ENCODE measurements at regions not wholly inside any gene's neighbourhood (a gene's known extent, or its start where the extent isn't known, plus 50 kb on each side); places are given as distances from the start of the nearest gene placed in this dataset.

GRCh38 chr1:199743227-199743626, 284.3 kb upstream of the NR5A2 start:
- 33% methylated on average over 5 of the region's 5 CpGs for WGBS
- intact Hi-C loops (cut with DNase I) = no loop called here

GRCh38 chr1:199746666-199747384, 280.7 kb upstream of the NR5A2 start:
- H3K36me3 ChIP-seq = no peaks in the 10 kb centered on the region
- 80% methylated on average over 2 of the region's 2 CpGs for WGBS

More at GRCh38 chr1:199743227-199743626, 284.3 kb upstream of the NR5A2 start:
- H3K36me3 ChIP-seq = no peaks in the 10 kb centered on the region
- no peaks in the 10 kb centered on the region for H3K4me1 ChIP-seq
- H3K27me3 ChIP-seq = peaks cover 0 to 7% (median 0%) of the 10 kb centered on the region in 4 donors
- no peak for TF ChIP-seq POLR2A (IDR thresholded peaks at IDR 0.05; ENCODE audit: low read depth)
- TF ChIP-seq POLR2AphosphoS5 (IDR thresholded peaks at IDR 0.05) = no peak
- TF ChIP-seq EP300 (IDR thresholded peaks at IDR 0.05) = no peak
- TF ChIP-seq, protein P1, sequence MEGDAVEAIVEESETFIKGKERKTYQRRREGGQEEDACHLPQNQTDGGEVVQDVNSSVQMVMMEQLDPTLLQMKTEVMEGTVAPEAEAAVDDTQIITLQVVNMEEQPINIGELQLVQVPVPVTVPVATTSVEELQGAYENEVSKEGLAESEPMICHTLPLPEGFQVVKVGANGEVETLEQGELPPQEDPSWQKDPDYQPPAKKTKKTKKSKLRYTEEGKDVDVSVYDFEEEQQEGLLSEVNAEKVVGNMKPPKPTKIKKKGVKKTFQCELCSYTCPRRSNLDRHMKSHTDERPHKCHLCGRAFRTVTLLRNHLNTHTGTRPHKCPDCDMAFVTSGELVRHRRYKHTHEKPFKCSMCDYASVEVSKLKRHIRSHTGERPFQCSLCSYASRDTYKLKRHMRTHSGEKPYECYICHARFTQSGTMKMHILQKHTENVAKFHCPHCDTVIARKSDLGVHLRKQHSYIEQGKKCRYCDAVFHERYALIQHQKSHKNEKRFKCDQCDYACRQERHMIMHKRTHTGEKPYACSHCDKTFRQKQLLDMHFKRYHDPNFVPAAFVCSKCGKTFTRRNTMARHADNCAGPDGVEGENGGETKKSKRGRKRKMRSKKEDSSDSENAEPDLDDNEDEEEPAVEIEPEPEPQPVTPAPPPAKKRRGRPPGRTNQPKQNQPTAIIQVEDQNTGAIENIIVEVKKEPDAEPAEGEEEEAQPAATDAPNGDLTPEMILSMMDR (IDR thresholded peaks at IDR 0.05) = no peak
- DNase-seq (ENCODE audit: extremely low spot score) = no peak
- H3K4me3 ChIP-seq = no peak overlapping the region
- H3K9me3 ChIP-seq = no peaks in the 10 kb centered on the region
- no peak overlapping the region for H3K27ac ChIP-seq (replicated peaks in 1 of 4)

GRCh38 chr1:199747984-199748383, 279.5 kb upstream of the NR5A2 start:
- Histone ChIP-seq H3K27me3 (peaks cover 0 to 10% (median 0%) of the 10 kb centered on the region in 4 donors), H3K4me3 (no peak overlapping the region), H3K9me3 (no peaks in the 10 kb centered on the region), H3K36me3 (no peaks in the 10 kb centered on the region), H3K4me1 (no peaks in the 10 kb centered on the region), H3K27ac (replicated peaks in 1 of 4) (no peak overlapping the region)
- TF ChIP-seq POLR2AphosphoS5 (IDR thresholded peaks at IDR 0.05) = no peak
- intact Hi-C loops (cut with DNase I) = no loop called here
- DNase-seq (ENCODE audit: extremely low spot score) = no peak
- WGBS = 69% methylated on average over 16 of the region's 17 CpGs

More at GRCh38 chr1:199746666-199747384, 280.7 kb upstream of the NR5A2 start:
- Histone ChIP-seq H3K4me3 (no peak overlapping the region), H3K4me1 (no peaks in the 10 kb centered on the region), H3K27ac (replicated peaks in 1 of 4) (no peak overlapping the region), H3K9me3 (no peaks in the 10 kb centered on the region), H3K27me3 (peaks cover 0 to 10% (median 0%) of the 10 kb centered on the region in 4 donors)
- no peak for DNase-seq (ENCODE audit: extremely low spot score)
- TF ChIP-seq, protein P1 (IDR thresholded peaks at IDR 0.05) = no peak
- TF ChIP-seq EP300 (IDR thresholded peaks at IDR 0.05) (no peak), POLR2A (IDR thresholded peaks at IDR 0.05; ENCODE audit: low read depth) (no peak), POLR2AphosphoS5 (IDR thresholded peaks at IDR 0.05) (no peak)
- intact Hi-C loops (cut with DNase I) = no loop called here

GRCh38 chr1:199751506-199751905, 276.0 kb upstream of the NR5A2 start:
- H3K9me3 ChIP-seq = peaks cover 0 to 6% (median 0%) of the 10 kb centered on the region in 4 donors
- H3K4me3 ChIP-seq = no peak overlapping the region
- WGBS = 87% methylated on average over 3 of the region's 5 CpGs
- H3K4me1 ChIP-seq = no peaks in the 10 kb centered on the region
- DNase-seq (ENCODE audit: extremely low spot score) = no peak
- no peak overlapping the region for H3K27ac ChIP-seq (replicated peaks in 1 of 4)
- peaks cover 0 to 10% (median 0%) of the 10 kb centered on the region in 4 donors for H3K27me3 ChIP-seq
- intact Hi-C loops (cut with DNase I) = no loop called here
- H3K36me3 ChIP-seq = no peaks in the 10 kb centered on the region
- TF ChIP-seq POLR2A (IDR thresholded peaks at IDR 0.05; ENCODE audit: low read depth) (no peak), EP300 (IDR thresholded peaks at IDR 0.05) (no peak), POLR2AphosphoS5 (IDR thresholded peaks at IDR 0.05) (no peak)
- TF ChIP-seq, protein P1 (IDR thresholded peaks at IDR 0.05) = no peak

- TF ChIP-seq POLR2AphosphoS5 (IDR thresholded peaks at IDR 0.05) = no peak
- TF ChIP-seq POLR2A (IDR thresholded peaks at IDR 0.05; ENCODE audit: low read depth) = no peak
- TF ChIP-seq, protein P1 (IDR thresholded peaks at IDR 0.05) = no peak
- TF ChIP-seq EP300 (IDR thresholded peaks at IDR 0.05) = no peak
- H3K27ac ChIP-seq (replicated peaks in 1 of 4) = no peak overlapping the region
- WGBS = 82% methylated on average over 4 of the region's 4 CpGs
Measured at GRCh38 chr1:199751962-199752687, 275.4 kb upstream of the NR5A2 start.

More at GRCh38 chr1:199751962-199752687, 275.4 kb upstream of the NR5A2 start:
- DNase-seq (ENCODE audit: extremely low spot score) = no peak
- peaks cover 0 to 6% (median 0%) of the 10 kb centered on the region in 4 donors for H3K9me3 ChIP-seq
- H3K36me3 ChIP-seq = no peaks in the 10 kb centered on the region
- H3K27me3 ChIP-seq = peaks cover 0 to 10% (median 0%) of the 10 kb centered on the region in 4 donors
- H3K4me1 ChIP-seq = no peaks in the 10 kb centered on the region
- intact Hi-C loops (cut with DNase I) = no loop called here
- H3K4me3 ChIP-seq = no peak overlapping the region
